ENCODE measurements at regions not wholly inside any gene's neighbourhood (a gene's known extent, or its start where the extent isn't known, plus 50 kb on each side); places are given as distances from the start of the nearest gene placed in this dataset.

DNA sequence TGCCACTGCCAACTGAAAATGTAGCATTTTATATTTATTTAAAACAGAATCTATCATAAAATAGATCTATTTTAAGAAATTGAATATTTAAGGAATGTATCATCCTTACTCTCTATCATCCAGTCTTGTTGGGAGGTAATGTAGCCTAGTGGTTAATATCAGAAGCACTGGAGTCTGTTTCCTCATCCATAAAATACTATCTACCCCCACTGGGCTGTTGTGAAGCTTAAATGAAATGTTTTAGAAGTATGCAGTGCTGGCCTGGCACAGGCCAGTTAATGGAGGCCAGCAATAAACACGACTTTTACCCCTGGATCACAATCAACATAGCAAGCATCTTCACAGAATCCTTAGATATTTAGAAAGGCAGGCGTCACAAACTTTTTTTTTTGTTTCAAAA, 188.0 kb downstream of the CAND1 start:
- ATAC-seq = peak; percentile 35; the same call in 2 of the 3 replicates
- TF ChIP-seq ZFP3 (CRISPR knock-in tag; IDR thresholded peaks at IDR 0.05) (no peak), ZNF8 (CRISPR knock-in tag; IDR thresholded peaks at IDR 0.05) (no peak), BACH2 (CRISPR knock-in tag; IDR thresholded peaks at IDR 0.05; ENCODE audit: borderline replicate concordance) (no peak), CSDC2 (CRISPR knock-in tag; IDR thresholded peaks at IDR 0.05) (no peak)
- TF ChIP-seq, protein P1, sequence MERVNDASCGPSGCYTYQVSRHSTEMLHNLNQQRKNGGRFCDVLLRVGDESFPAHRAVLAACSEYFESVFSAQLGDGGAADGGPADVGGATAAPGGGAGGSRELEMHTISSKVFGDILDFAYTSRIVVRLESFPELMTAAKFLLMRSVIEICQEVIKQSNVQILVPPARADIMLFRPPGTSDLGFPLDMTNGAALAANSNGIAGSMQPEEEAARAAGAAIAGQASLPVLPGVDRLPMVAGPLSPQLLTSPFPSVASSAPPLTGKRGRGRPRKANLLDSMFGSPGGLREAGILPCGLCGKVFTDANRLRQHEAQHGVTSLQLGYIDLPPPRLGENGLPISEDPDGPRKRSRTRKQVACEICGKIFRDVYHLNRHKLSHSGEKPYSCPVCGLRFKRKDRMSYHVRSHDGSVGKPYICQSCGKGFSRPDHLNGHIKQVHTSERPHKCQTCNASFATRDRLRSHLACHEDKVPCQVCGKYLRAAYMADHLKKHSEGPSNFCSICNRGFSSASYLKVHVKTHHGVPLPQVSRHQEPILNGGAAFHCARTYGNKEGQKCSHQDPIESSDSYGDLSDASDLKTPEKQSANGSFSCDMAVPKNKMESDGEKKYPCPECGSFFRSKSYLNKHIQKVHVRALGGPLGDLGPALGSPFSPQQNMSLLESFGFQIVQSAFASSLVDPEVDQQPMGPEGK (CRISPR knock-in tag; IDR thresholded peaks at IDR 0.05; ENCODE audit: borderline replicate concordance) = no peak

- peak; percentile 32; the same call in 1 of the 3 replicates for ATAC-seq
- TF ChIP-seq PPARA (CRISPR knock-in tag; IDR thresholded peaks at IDR 0.05; ENCODE audit: borderline replicate concordance) (no peak), GLIS3 (CRISPR knock-in tag; IDR thresholded peaks at IDR 0.05) (no peak), SNAI2 (CRISPR knock-in tag; IDR thresholded peaks at IDR 0.05) (no peak), ZNF70 (CRISPR knock-in tag; IDR thresholded peaks at IDR 0.05) (no peak), ZFP30 (CRISPR knock-in tag; IDR thresholded peaks at IDR 0.05) (no peak)
Measured at GRCh38 chr12:67457778-67458665, 188.9 kb downstream of the CAND1 start.

DNA sequence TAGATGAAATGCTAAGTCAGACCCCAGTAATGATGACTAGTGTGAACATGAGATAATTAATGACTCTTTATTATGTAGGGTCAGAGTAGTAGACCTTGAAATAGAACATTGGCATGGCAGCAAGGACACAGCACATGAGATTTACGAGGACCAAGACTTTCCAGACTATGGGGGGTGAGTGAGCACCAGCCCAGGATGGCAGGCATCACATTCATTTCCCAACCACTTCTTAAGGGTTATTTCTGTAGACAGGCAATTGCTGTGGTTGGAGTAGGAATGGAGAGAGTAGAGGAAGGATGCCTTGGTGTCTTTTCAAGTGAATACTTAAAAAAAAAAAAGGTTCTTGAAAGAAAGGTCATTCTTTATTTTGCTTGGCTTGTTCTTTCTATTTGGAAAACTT, 189.4 kb upstream of the DYRK2 start:
- TF ChIP-seq TSHZ2 (CRISPR knock-in tag; IDR thresholded peaks at IDR 0.05) (no peak), CSDC2 (CRISPR knock-in tag; IDR thresholded peaks at IDR 0.05) (no peak), GLIS3 (CRISPR knock-in tag; IDR thresholded peaks at IDR 0.05) (no peak), ZNF8 (CRISPR knock-in tag; IDR thresholded peaks at IDR 0.05) (no peak), ZNF70 (CRISPR knock-in tag; IDR thresholded peaks at IDR 0.05) (no peak), ZFP3 (CRISPR knock-in tag; IDR thresholded peaks at IDR 0.05) (no peak), PPARA (CRISPR knock-in tag; IDR thresholded peaks at IDR 0.05; ENCODE audit: borderline replicate concordance) (no peak), CSRNP3 (CRISPR knock-in tag; IDR thresholded peaks at IDR 0.05) (no peak)
- TF ChIP-seq, protein P1 (CRISPR knock-in tag; IDR thresholded peaks at IDR 0.05; ENCODE audit: borderline replicate concordance) = no peak
- ATAC-seq = no peak

DNA sequence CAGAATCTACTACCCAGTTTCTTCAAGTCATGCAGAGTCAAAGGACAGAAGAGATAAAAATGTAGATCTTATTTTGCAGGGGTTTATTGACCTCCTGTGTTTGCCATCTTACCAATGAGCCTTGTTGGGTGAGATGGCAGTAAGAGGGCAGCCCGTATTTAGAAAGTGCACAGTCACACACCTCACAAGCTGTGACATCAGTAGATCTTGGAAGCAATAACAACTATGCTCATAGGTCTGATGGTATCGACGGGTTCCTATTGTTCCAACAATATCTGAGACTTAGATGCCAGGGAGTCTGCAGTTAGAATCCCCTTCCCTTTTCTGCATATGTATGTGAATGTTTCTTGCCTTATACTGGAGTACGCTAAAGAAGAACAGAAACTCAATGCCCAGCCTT, 189.0 kb upstream of the DYRK2 start:
- no peak for ATAC-seq
- no peak for TF ChIP-seq ZNF8 (CRISPR knock-in tag; IDR thresholded peaks at IDR 0.05)
- TF ChIP-seq CSDC2 (CRISPR knock-in tag; IDR thresholded peaks at IDR 0.05) = no peak
- no peak for TF ChIP-seq ARNTL (CRISPR knock-in tag; IDR thresholded peaks at IDR 0.05; ENCODE audit: borderline replicate concordance, low read depth)
- TF ChIP-seq ZC3H10 (CRISPR knock-in tag; IDR thresholded peaks at IDR 0.05) = no peak
- TF ChIP-seq, protein P2, sequence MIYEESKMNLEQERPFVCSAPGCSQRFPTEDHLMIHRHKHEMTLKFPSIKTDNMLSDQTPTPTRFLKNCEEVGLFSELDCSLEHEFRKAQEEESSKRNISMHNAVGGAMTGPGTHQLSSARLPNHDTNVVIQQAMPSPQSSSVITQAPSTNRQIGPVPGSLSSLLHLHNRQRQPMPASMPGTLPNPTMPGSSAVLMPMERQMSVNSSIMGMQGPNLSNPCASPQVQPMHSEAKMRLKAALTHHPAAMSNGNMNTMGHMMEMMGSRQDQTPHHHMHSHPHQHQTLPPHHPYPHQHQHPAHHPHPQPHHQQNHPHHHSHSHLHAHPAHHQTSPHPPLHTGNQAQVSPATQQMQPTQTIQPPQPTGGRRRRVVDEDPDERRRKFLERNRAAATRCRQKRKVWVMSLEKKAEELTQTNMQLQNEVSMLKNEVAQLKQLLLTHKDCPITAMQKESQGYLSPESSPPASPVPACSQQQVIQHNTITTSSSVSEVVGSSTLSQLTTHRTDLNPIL (CRISPR knock-in tag; IDR thresholded peaks at IDR 0.05; ENCODE audit: low read depth) = no peak
- no peak for TF ChIP-seq ISL1 (CRISPR knock-in tag; IDR thresholded peaks at IDR 0.05)
- TF ChIP-seq ZFP30 (CRISPR knock-in tag; IDR thresholded peaks at IDR 0.05) = no peak
- TF ChIP-seq CSRNP3 (CRISPR knock-in tag; IDR thresholded peaks at IDR 0.05) = no peak
- no peak for TF ChIP-seq RARB (CRISPR knock-in tag; IDR thresholded peaks at IDR 0.05)
- TF ChIP-seq ZNF70 (CRISPR knock-in tag; IDR thresholded peaks at IDR 0.05) = no peak
- TF ChIP-seq BACH2 (CRISPR knock-in tag; IDR thresholded peaks at IDR 0.05; ENCODE audit: borderline replicate concordance) = no peak
- TF ChIP-seq TCF4 (CRISPR knock-in tag; IDR thresholded peaks at IDR 0.05; ENCODE audit: borderline replicate concordance) = no peak
- no peak for TF ChIP-seq POU6F1 (CRISPR knock-in tag; IDR thresholded peaks at IDR 0.05; ENCODE audit: borderline replicate concordance, low read depth)
- no peak for TF ChIP-seq ESRRG (CRISPR knock-in tag; IDR thresholded peaks at IDR 0.05)
- TF ChIP-seq SNAI2 (CRISPR knock-in tag; IDR thresholded peaks at IDR 0.05) = no peak

Data from SK-N-SH treated with all-trans-retinoic acid at 6 μM for 48 hours (cell line).